Loucy (cell line): ENCODE measurements at regions not wholly inside any gene's neighbourhood (a gene's known extent, or its start where the extent isn't known, plus 50 kb on each side); places are given as distances from the start of the nearest gene placed in this dataset.

Experiments used
- H2AFZ ChIP-seq: fragments of 200-600 bp; sonication (generic); 2 replicates; pipeline ENCODE4 v1.6.0; 2016; ENCODE audit warnings: antibody characterized with exemption, mild to moderate bottlenecking, low read length, moderate library complexity
- H3F3A ChIP-seq: fragments of 200-600 bp; 2 replicates; pipeline ENCODE4 v1.6.0; 2016; ENCODE audit warnings: antibody characterized with exemption, low read depth, mild to moderate bottlenecking
- H3K27me3 ChIP-seq: fragments of 200-600 bp; sonication (generic); 2 replicates; pipeline ENCODE4 v1.6.1; 2014; ENCODE audit warnings: low read length, mild to moderate bottlenecking; ENCODE audit not compliant: insufficient read depth, poor library complexity, severe bottlenecking
- H3K36me3 ChIP-seq: fragments of 200-600 bp; sonication (generic); 2 replicates; pipeline ENCODE4 v1.6.1; 2016; ENCODE audit warnings: low read length; ENCODE audit not compliant: insufficient read depth
- H3K4me1 ChIP-seq: fragments of 200-600 bp; sonication (generic); 2 replicates; pipeline ENCODE4 v1.5.1; 2014; ENCODE audit warnings: low read length, mild to moderate bottlenecking; ENCODE audit not compliant: insufficient read depth, poor library complexity, severe bottlenecking
- H3K4me2 ChIP-seq: fragments of 200-600 bp; sonication (generic); 2 replicates; pipeline ENCODE4 v1.6.0; 2014; ENCODE audit warnings: antibody characterized with exemption, low read length, low read depth, mild to moderate bottlenecking; ENCODE audit not compliant: poor library complexity, severe bottlenecking
- H3K4me3 ChIP-seq: fragments of 200-600 bp; sonication (generic); 2 replicates; pipeline ENCODE4 v1.5.1; 2014; ENCODE audit warnings: low read length, mild to moderate bottlenecking, mixed read lengths; ENCODE audit not compliant: poor library complexity, severe bottlenecking
- H3K79me2 ChIP-seq: fragments of 200-600 bp; sonication (generic); 2 replicates; pipeline ENCODE4 v1.6.1; 2014; ENCODE audit warnings: low read length; ENCODE audit not compliant: insufficient read depth
- H3K9ac ChIP-seq: fragments of 200-600 bp; sonication (generic); 2 replicates; pipeline ENCODE4 v1.6.0; 2014; ENCODE audit warnings: mild to moderate bottlenecking, low read depth, low read length, moderate library complexity; ENCODE audit not compliant: poor library complexity, severe bottlenecking
- H3K9me2 ChIP-seq: fragments of 200-600 bp; sonication (generic); replicated peaks from 2 replicates; pipeline ENCODE4 v1.6.1; 2016; ENCODE audit warnings: low read depth, low read length, mixed read lengths
- H3K9me3 ChIP-seq: fragments of 200-600 bp; sonication (generic); 2 replicates; pipeline ENCODE4 v1.6.1; 2014; ENCODE audit warnings: mild to moderate bottlenecking, antibody characterized with exemption, low read length, low read depth; ENCODE audit not compliant: insufficient read depth
- H4K20me1 ChIP-seq: fragments of 200-600 bp; sonication (generic); 2 replicates; pipeline ENCODE4 v1.6.0; 2014; ENCODE audit warnings: antibody characterized with exemption, low read length, mild to moderate bottlenecking; ENCODE audit not compliant: insufficient read depth, poor library complexity, severe bottlenecking
- CTCF ChIP-seq: fragments of 200-600 bp; sonication (generic); conservative IDR thresholded peaks from 2 replicates; pipeline ENCODE4 v1.5.1; 2014; ENCODE audit warnings: mild to moderate bottlenecking, antibody characterized with exemption, low read length
- EZH2phosphoT487 ChIP-seq: fragments of 200-600 bp; IDR thresholded peaks from 2 replicates; pipeline ENCODE4 v1.6.1; 2018; ENCODE audit warnings: antibody characterized with exemption, mild to moderate bottlenecking, moderate library complexity, borderline replicate concordance

GRCh38 chr12:90855534-90855933 lies 99.4 kb downstream of the CCER1 start:
- H3K4me3 ChIP-seq: no peak overlapping the region
- H4K20me1 ChIP-seq: no peaks in the 10 kb centered on the region
- no peak overlapping the region for H3K9ac ChIP-seq
- no peaks in the 10 kb centered on the region for H3K4me1 ChIP-seq
- no peak overlapping the region for H2AFZ ChIP-seq
- H3K9me3 ChIP-seq: no peaks in the 10 kb centered on the region
- H3F3A ChIP-seq: no peaks in the 10 kb centered on the region
- TF ChIP-seq CTCF (no peak), EZH2phosphoT487 (no peak)
- no peak overlapping the region for H3K4me2 ChIP-seq
- no peaks in the 10 kb centered on the region for H3K9me2 ChIP-seq
- no peaks in the 10 kb centered on the region for H3K27me3 ChIP-seq
- no peaks in the 10 kb centered on the region for H3K79me2 ChIP-seq
- H3K36me3 ChIP-seq: no peaks in the 10 kb centered on the region

DNA sequence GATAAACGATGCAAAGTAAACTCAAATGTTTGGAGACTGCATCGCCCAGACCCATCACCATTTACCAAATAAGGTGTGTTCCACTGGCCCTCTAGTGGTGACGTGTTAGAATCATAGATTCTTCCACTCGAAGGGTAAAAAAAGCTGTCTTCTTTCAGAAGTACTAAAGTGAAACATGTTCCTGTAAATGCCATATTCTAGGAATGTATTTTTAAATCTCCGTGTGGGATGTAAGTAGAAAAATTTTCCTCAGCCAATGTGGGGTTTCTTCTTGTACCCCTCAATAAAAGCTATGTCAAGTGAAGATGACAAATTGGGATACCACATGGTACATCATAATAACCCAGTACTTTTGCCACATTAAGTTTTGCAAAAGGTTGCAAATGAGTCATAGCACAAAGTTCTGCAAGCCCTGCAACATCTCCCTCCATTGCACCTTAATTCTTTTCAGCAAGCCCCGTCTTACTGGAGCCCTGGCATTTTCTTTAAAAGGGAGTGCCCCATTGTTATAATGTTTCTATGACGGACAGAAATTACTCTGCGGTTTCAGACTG lies 100.8 kb downstream of the CCER1 start:
- no peaks in the 10 kb centered on the region for H3K36me3 ChIP-seq
- H3K4me2 ChIP-seq: peak overlapping the region; percentile 10
- no peaks in the 10 kb centered on the region for H3K9me3 ChIP-seq
- H3K4me1 ChIP-seq: no peaks in the 10 kb centered on the region
- no peaks in the 10 kb centered on the region for H3K9me2 ChIP-seq
- no peak overlapping the region for H3K4me3 ChIP-seq
- TF ChIP-seq CTCF: peak; percentile 87
- no peak for TF ChIP-seq EZH2phosphoT487
- no peaks in the 10 kb centered on the region for H3K79me2 ChIP-seq
- no peak overlapping the region; the same call in 1 of the 2 replicates for H2AFZ ChIP-seq
- H3K9ac ChIP-seq: no peak overlapping the region
- no peaks in the 10 kb centered on the region for H4K20me1 ChIP-seq
- H3F3A ChIP-seq: no peaks in the 10 kb centered on the region
- no peaks in the 10 kb centered on the region for H3K27me3 ChIP-seq

GRCh38 chr12:90851800-90852718 lies 102.9 kb downstream of the CCER1 start:
- Histone ChIP-seq H3K4me3 (no peak overlapping the region), H3K79me2 (no peaks in the 10 kb centered on the region), H3K27me3 (no peaks in the 10 kb centered on the region), H3K9ac (no peak overlapping the region), H2AFZ (no peak overlapping the region), H3K36me3 (no peaks in the 10 kb centered on the region), H3K4me2 (no peak overlapping the region), H3K9me2 (no peaks in the 10 kb centered on the region), H3F3A (no peaks in the 10 kb centered on the region), H4K20me1 (no peaks in the 10 kb centered on the region), H3K4me1 (no peaks in the 10 kb centered on the region), H3K9me3 (no peaks in the 10 kb centered on the region)
- TF ChIP-seq EZH2phosphoT487: no peak
- TF ChIP-seq CTCF: no peak
